Hepatic stellate cell (primary cell): ENCODE measurements at regions not wholly inside any gene's neighbourhood (a gene's known extent, or its start where the extent isn't known, plus 50 kb on each side); places are given as distances from the start of the nearest gene placed in this dataset.
"Not testable (repeated sequence)": the region's sequence is repeated elsewhere in the genome, so short reads cannot be mapped to it uniquely, and the experiment has no call there.

Source experiments
- DNase-seq: peaks from one replicate; pipeline ENCODE4 v3.0.0; 2011; ENCODE audit warnings: low spot score

DNA sequence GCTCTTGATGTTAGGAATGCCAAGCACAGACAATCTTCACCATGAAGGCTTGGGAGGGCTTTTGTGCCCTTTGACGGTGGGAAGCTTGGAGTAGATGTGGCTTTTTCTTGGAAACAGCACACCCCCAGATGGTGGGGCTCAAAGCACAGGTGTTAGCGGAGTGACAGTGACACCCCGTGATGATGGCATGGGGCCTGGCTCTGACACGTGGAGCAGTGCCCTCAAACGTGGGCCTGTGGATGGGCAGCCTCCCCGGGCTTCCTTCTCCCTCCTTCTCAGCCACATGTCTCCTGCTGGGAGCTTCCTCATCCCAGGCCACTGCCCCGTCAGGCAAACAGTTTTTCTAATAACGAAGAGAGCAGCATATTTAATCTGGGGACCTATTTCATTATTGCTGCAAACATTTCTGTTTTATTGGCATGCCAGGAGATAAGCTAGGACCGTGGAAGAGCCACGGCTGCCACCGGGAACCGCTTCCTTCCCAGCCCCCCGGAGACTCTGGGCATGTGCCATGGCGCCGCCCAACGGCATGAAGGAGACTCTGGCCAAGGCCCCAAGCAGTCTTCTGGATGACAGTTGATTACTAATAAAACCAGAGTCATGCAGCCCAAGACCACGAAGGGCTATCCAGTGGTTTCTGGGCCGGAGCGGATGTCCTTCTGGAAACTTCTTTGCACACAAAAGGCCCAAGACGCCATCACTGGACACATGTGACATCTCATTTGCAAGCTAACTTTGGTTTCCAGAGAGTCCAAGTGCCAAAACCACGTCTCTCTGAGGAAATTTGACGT is 280.3 kb upstream of the FOXF1 start:
- no peak for DNase-seq

- no peak for DNase-seq
Measured at GRCh38 chr16:86231321-86231995, 278.9 kb upstream of the FOXF1 start.

DNA sequence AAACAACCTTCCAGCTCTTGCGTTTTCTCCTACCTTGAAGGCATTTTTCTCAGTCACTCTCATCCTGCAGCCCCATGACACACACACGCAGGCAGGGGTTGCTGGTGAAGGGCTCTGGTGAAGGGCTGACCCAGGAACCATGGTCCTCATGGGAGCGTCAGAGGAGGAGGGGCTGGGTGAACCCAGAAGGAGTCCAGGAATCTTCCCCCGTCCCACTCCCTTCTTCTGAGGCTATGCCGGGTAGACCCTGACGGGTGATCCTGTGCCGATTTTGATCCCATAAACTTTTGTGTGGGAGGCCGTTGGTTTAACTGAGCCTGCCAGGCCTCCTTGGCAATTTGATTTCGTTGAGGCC is 278.4 kb upstream of the FOXF1 start:
- DNase-seq = no peak

DNA sequence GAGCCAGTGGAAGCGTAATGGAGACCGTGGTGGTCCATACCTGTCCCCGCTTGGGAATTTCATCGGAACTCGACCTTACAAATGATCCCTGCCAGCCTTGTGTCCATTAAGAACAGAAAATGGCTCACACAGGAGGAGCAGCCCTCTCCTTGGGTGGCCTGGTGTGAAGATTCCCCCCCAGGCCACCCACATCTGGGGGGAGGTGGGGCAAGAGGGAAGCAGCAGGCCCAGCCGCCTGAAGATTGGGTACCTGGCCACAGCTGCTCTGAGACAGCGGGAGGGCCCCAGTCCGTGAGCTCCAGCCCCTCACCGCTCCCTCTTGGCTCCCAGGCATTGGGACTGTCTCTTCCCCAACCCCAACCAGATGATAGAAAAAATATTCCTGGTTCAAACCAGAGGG is 277.8 kb upstream of the FOXF1 start:
- DNase-seq = no peak

DNA sequence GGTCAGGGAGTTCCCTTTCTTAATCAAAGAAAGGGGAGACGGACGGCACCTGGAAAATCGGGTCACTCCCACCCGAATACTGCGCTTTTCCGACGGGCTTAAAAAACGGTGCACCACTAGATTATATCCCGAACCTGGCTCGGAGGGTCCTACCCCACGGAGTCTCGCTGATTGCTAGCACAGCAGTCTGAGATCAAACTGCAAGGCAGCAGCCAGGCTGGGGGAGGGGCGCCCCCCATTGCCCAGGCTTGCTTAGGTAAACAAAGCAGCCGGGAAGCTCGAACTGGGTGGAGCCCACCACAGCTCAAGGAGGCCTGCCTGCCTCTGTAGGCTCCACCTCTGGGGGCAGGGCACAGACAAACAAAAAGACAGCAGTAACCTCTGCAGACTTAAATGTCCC is 276.8 kb upstream of the FOXF1 start:
- DNase-seq = not testable (repeated sequence)

DNA sequence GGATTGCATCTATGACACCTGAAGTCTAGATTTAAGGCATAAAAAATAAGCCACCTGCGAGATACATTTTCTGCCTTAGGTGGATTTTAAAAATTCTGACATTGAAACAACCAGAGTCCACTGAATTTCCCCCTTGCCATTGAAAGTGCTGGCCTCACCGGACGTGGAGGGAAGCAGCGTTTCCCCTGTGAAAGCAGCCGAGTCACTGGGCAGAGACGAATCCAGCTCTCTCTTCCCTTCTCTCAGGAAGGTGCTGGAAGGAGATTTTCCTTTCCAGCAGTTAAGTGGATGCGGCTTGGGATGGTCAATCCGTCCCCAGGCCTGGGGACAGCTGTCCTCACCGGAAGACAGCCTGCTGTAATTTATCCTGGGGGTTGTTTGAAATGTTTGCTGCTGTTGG is 270.9 kb upstream of the FOXF1 start:
- no peak for DNase-seq

DNA sequence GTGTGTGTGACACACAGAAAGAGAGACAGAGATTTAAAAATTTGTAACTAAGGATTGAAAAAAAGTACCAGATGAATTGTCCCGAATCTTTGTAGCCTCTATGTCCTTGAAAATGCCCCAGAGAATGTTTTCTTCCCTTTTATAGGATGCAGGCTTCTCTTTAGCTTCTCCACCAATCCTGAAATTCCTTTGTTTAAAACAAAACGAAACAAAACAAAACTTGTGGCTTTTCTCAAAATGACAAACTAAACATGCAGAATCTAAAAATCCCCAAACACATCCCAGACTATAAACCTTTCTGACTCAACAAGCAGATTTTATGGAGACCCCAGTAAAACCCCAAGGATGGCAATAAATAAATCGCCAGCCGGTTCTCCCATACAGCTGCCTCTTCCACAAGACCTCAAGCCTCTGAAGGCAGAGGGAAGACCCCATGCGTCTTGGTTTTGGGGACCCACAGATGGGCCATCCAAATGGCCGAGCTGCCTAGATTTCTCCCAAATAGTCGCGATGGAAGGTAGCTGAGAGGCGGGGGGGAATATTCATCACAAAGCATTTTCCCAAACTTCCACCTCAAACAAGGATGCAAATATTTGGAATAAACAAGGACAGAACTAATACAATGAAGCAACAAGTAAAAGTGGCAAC is 269.5 kb upstream of the FOXF1 start:
- no peak for DNase-seq

GRCh38 chr16:86241681-86242080 is 268.6 kb upstream of the FOXF1 start:
- no peak for DNase-seq

DNA sequence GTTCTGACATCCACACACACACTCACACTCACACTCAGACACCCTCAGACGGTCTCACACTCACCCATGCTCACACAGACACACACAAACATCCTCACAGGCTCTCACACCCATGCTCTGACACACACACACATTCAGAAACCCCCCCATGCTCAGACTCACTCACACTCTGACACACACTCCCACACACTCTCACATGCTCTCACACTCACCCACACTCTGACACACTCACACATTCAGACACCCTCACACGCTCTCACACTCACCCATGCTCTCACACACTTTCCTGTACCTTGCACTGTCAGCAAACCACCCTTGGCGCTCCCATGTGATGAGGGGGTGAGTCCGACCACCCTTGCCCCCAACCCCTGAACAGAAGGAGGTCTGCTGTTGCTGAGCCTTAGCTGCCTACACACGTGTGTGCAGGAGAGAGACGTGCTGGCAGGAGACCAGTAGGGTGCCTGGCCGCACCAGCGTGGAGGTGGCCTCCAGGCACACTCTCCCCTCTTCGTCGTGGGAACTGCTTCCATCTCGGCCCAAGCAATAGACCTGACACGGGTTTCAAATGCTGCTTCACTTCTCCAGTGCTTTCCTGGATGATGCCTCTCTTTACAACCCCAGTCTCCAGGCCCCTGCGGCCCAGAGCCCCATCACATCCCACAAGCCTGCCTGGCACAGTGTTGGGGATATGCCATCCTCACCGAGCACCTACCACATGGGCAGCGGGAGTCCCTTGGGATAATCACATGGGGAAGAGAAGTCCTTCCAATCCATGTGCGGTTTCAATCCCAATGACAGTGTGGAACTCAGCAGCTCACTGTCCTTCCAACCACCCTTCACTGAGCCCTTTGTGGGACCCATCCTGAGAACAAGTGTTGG is 267.8 kb upstream of the FOXF1 start:
- DNase-seq = no peak

DNA sequence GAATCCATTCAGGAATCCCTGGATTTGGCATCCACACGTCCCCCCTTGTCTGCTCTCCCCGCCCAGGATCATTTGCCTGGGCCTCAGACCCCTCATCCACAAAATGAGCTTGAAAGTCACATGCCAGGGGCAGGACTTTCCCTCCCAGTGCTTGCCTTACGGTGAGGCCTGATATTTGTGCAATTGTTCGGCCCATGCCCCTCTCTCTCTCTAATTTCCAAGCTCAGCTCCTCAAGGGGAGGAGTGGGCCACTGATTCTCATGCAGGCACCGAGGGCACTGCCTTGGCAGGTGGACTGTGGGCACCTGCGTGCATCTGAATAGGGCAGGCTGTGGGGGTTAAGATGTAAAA is 267.2 kb upstream of the FOXF1 start:
- no peak for DNase-seq

- no peak for DNase-seq
Measured at GRCh38 chr16:86243571-86244154, 266.7 kb upstream of the FOXF1 start.

DNA sequence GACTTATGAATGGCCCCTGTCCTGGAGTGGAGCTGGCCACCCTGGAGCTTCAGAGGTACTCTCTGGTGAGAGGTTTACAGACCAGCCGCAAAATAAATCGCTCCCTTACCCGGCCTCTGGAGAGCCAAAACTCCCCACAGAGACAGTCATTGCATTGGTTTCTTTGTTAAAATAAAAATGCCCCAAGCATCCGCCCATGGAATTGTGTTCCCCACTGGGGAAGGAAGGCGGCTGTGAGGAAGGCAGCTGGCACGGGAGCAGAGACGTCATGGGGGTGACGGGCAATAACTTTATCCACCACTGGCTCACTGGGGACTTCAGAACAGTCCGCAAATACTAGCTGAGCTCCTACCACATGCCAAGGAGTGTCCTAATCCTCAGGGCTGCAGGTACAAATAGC is 266.2 kb upstream of the FOXF1 start:
- DNase-seq = no peak

- DNase-seq = no peak
Measured at GRCh38 chr16:86244936-86245335, 265.4 kb upstream of the FOXF1 start.

GRCh38 chr16:86245351-86245750 is 265.0 kb upstream of the FOXF1 start:
- no peak for DNase-seq

GRCh38 chr16:86245895-86246294 is 264.4 kb upstream of the FOXF1 start:
- no peak for DNase-seq

DNA sequence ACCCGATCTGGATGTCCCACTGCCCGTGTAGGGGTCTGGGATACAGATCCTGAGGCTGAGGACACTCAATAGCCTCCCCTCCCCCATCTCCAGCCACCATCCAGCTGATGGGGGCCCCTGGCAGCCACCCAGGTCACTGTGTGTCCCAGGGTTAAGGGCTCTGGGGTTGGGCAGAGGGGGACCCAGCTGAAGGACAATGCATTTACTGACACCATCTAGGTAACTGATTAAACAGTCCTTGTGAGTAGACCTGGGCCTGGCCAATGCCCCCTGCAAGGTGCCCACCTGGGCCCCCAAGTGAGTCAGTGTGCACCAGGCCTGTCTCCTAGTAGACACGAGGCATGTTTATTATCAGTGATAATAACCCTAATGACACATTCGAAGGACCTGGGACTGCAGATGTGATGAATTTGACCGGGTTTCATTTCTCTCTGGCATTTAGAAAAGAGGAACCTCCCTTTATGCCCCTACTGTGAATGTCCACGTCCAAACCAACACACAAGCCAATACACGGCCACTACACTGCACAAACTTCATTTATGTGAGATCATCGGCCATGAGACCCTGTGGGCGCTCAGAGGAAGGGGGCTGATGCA is 261.9 kb upstream of the FOXF1 start:
- no peak for DNase-seq

- DNase-seq = no peak
Measured at GRCh38 chr16:86249631-86250030, 260.7 kb upstream of the FOXF1 start.

DNA sequence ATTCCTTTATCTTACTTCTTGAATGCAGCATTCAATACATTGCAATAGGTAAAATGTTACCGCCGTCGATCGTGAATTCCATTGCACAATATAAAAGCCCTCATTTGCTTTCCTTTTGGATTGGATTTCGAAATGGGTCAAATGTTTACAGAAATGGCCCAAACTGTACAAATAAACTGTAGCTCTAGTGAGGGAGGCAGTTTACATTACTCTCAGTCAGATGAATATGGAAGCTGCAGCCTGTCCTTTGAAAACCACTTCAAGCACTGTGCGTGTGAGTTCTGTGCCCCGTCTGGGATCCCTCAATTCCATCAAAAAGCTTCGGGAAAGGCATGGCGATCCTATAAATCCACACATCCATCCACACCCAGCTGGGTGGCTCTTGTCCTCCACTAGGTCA is 258.6 kb upstream of the FOXF1 start:
- no peak for DNase-seq

GRCh38 chr16:86252596-86252995 is 257.7 kb upstream of the FOXF1 start:
- DNase-seq = peak; percentile 41

DNA sequence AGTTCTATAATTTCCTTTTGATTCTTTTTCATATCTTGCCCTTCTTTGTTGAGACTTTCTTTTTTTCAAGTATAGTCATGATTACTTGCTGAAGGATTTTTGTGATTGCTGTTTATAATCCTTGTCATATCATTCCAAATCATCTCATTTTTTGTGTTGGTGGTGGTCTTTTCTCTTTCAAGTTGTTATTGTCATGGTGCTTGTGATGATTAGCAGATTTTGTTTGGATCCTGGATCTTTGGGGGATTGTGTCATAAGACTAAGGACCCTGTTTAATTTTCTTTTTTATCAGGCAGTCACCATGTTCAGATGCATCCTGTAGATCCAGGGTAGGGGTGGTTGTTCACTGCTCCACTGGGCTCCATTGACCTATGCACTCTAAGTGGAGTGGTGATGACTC is 254.4 kb upstream of the FOXF1 start:
- DNase-seq = no peak

- DNase-seq = no peak
Measured at GRCh38 chr16:86256995-86257394, 253.3 kb upstream of the FOXF1 start.

GRCh38 chr16:86257546-86257945 is 252.8 kb upstream of the FOXF1 start:
- no peak for DNase-seq
